ENCODE measurements at regions not wholly inside any gene's neighbourhood (a gene's known extent, or its start where the extent isn't known, plus 50 kb on each side); places are given as distances from the start of the nearest gene placed in this dataset.
A peak's percentile ranks its signal among the peaks of the same experiment; 100 is the strongest.

- DNase-seq (ENCODE audit: extremely low read depth in 1 of 11, low read depth in 9 of 11, low spot score in 4 of 11): no peak
These were observed 337.0 kb downstream of the CDH26 start for GRCh38 chr20:60295214-60295613.

DNA sequence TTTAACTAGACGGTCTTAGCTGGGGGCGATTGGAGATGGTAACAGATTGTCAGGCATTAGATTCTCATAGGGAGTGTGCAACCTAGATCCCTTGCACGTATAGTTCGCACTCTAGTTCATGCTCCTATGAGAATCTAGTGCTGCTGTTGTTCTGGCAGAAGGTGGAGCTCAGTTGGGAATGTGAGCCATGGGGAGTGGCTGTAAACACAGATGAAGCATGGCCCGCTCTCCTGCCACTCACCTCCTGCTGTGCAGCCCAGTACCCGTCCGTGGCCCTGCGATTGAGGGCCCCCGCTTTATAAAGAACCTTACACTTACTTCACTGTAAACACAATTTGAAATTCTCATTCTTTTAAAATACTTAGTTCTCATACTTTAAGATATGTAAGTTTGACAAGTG is 339.4 kb downstream of the CDH26 start:
- DNase-seq (ENCODE audit: extremely low read depth in 1 of 11, low read depth in 9 of 11, low spot score in 4 of 11): no peak

DNA sequence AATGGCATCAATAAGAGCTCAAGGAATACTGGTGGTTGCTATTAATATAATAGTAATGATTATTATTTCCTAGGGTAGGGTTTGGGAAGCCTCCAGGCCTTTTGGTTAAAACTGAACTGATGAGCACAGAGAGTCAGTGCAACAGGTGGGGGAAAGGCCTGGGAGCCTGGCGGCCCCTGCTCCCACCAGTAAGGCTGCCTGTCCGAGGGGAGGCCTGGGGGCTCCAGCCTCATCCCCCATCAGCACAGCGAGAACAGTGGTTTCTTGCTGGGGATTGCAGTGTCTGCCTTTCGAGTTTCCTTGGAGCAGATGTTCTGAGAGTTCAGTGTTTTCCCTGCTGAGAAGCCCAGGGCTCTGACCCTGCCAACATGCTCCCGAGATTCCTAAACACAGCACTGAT is 340.4 kb downstream of the CDH26 start:
- DNase-seq (ENCODE audit: extremely low read depth in 1 of 11, low read depth in 9 of 11, low spot score in 4 of 11): no peak

GRCh38 chr20:60299951-60300350 is 341.7 kb downstream of the CDH26 start:
- DNase-seq (ENCODE audit: extremely low read depth in 1 of 11, low read depth in 9 of 11, low spot score in 4 of 11): no peak

GRCh38 chr20:60300374-60300773 is 342.2 kb downstream of the CDH26 start:
- no peak for DNase-seq (ENCODE audit: extremely low read depth in 1 of 11, low read depth in 9 of 11, low spot score in 4 of 11)

GRCh38 chr20:60302875-60303274 is 344.7 kb downstream of the CDH26 start:
- DNase-seq (ENCODE audit: extremely low read depth in 1 of 11, low read depth in 9 of 11, low spot score in 4 of 11): no peak

DNA sequence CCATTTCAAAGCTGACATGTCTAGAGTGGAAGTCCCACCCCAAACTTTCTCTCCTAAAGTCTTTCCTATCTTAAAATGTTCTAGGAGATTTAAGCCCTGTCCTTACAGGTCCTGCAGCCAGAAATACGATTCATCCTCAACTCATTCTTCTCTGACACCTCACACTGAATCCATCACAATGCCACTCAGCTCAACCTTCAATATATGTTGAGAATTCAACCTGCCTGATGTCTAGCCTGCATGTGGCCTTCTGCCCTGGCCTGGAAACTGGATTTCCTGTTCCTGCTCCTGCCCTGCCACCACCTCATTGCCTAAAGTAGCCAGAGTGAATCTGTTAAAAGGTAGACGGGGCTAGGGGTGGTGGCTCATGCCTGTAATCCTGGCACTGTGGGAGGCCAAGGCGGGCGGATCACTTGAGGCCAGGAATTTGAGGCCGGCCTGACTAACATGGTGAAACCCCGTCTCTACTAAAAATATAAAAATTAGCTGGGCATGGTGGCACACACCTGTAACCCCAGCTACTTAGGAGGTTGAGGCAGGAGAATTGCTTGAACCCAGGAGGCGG is 345.9 kb downstream of the CDH26 start:
- no peak for DNase-seq (ENCODE audit: extremely low read depth in 1 of 11, low read depth in 9 of 11, low spot score in 4 of 11)

- DNase-seq (ENCODE audit: extremely low read depth in 1 of 11, low read depth in 9 of 11, low spot score in 4 of 11): no peak
These were observed 346.7 kb downstream of the CDH26 start for GRCh38 chr20:60304931-60305330.

- DNase-seq (ENCODE audit: extremely low read depth in 1 of 11, low read depth in 9 of 11, low spot score in 4 of 11): no peak
These were observed 347.9 kb downstream of the CDH26 start for GRCh38 chr20:60306105-60306504.

GRCh38 chr20:60306551-60306950 is 348.3 kb downstream of the CDH26 start:
- no peak for DNase-seq (ENCODE audit: extremely low read depth in 1 of 11, low read depth in 9 of 11, low spot score in 4 of 11)

GRCh38 chr20:60310560-60311349 is 352.5 kb downstream of the CDH26 start:
- DNase-seq (ENCODE audit: extremely low read depth in 1 of 11, low read depth in 9 of 11, low spot score in 4 of 11): peak in 2 of 11 donors; percentile 26 to 36

- DNase-seq (ENCODE audit: extremely low read depth in 1 of 11, low read depth in 9 of 11, low spot score in 4 of 11): no peak
These were observed 355.0 kb downstream of the CDH26 start for GRCh38 chr20:60313191-60313590.

DNA sequence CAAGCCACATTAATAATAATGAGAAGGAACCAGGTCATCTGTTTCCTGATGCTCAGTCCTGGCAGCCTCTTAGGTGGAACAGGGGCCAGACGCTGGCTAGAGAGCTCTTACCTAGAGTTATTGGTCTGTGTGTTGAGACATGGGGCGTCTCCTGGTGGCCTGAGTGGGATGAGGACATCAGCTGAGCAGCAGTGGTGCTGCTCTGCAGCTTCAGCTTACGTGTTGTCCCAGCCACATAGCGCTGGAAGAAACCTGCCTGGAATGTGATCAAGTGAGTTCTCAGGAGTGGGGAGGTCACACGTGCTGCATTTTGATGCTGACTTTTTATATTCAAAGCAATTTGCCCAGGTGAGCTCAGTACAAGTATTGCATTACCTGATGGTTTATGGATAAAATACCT is 355.4 kb downstream of the CDH26 start:
- DNase-seq (ENCODE audit: extremely low read depth in 1 of 11, low read depth in 9 of 11, low spot score in 4 of 11): no peak

DNA sequence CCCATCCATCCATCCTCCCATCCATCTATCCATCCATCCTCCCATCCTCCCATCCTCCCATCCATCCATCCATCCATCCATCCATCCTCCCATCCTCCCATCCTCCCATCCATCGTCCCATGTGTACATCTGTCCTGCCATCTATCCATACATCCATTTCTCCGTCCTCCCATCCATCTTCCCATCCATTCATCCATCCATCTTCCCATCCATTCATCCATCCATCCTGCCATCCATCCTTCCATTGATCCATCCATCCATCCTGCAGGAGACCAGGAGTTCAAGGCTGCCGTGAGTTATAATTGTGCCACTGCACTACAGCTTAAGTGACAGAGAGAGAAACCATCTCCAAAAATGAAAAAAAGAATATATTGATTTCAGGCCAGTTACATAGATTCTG is 356.5 kb downstream of the CDH26 start:
- DNase-seq (ENCODE audit: extremely low read depth in 1 of 11, low read depth in 9 of 11, low spot score in 4 of 11): no peak

GRCh38 chr20:60316476-60317158 is 358.4 kb downstream of the CDH26 start:
- DNase-seq (ENCODE audit: extremely low read depth in 1 of 11, low read depth in 9 of 11, low spot score in 4 of 11): no peak

DNA sequence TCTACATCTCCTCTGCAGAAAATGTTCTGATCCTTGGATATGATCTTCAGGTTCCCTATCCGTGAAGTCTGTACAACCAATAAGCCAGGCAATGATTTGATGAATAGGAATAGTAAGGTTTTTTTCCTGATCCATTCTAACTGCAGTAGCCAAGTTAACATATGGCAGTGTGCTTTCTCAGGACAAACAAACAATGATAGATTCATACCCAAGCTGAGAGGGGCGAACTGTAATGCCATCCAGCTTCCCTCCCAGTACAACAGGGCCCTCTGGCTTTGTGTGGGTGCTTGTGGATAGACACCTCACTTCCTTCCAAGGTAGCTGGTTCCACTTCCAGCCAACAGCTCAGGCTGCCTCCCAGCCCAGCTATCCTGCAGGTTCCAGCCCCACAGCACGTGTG is 359.2 kb downstream of the CDH26 start:
- no peak for DNase-seq (ENCODE audit: extremely low read depth in 1 of 11, low read depth in 9 of 11, low spot score in 4 of 11)

DNA sequence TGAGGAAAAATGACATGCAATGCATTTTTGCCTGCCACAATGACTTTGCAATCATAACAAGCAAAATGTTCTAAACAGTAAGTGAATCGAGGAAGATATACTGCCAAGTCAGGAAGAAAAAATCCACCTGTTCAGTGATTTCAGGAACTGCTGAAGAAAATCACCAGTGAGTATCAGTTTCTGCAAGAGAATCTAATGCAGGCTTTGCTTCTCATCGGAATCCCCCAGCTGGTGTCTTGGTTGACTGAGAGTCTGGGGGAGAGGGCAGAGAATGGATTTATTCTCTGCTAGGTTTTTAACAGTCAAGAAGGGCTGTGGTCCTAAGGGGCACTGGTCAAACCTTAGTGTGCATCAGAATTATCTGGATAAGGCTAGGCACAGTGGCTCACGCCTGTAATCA is 363.4 kb downstream of the CDH26 start:
- DNase-seq (ENCODE audit: extremely low read depth in 1 of 11, low read depth in 9 of 11, low spot score in 4 of 11): peak in 2 of 11 donors; percentile 30 to 34

GRCh38 chr20:60326821-60327220 is 368.6 kb downstream of the CDH26 start:
- DNase-seq (ENCODE audit: extremely low read depth in 1 of 11, low read depth in 9 of 11, low spot score in 4 of 11): no peak

GRCh38 chr20:60327971-60328660 is 369.9 kb downstream of the CDH26 start:
- no peak for DNase-seq (ENCODE audit: extremely low read depth in 1 of 11, low read depth in 9 of 11, low spot score in 4 of 11)

DNA sequence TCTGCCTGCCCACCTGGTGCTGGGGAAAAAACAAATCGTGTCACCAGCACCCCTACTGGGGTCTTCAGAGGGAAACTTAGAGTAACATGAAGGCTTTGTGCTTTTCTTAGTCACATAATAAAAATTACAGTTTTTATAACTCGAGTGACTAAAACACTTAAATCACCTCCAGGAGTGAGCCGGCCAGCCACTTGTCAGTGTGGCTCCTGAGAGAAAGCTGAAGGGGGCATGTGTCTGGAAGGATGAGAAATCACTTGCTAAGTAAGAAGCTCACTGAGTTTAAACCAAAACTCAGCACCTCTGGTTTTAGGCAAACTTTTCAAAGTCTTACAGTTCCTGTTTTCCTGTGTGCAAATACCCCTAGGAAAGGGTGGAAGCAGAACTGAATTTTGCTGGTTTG is 372.2 kb downstream of the CDH26 start:
- DNase-seq (ENCODE audit: extremely low read depth in 1 of 11, low read depth in 9 of 11, low spot score in 4 of 11): no peak

Data from renal cortex interstitium (tissue), 11 donors.